Breast epithelium (tissue), 4 donors: ENCODE measurements at regions not wholly inside any gene's neighbourhood (a gene's known extent, or its start where the extent isn't known, plus 50 kb on each side); places are given as distances from the start of the nearest gene placed in this dataset.

ENCODE experiments used
- DNase-seq, 2 donors: peaks; one replicate each; pipeline ENCODE4 v3.0.0-alpha.2; 2019; ENCODE audit warnings: low spot score in 2 of 2
- H3K27ac ChIP-seq, 2 donors: fragments of 200-600 bp; sonication (generic) in 1 of 2; one replicate each; pipeline ENCODE4 v1.5.1; 2016 to 2019; ENCODE audit warnings: mild to moderate bottlenecking in 1 of 2
- H3K27me3 ChIP-seq, 2 donors: fragments of 200-600 bp; sonication (generic) in 1 of 2; one replicate each; pipeline versions ENCODE4 v1.5.1 to v1.6.0; 2017 to 2019; ENCODE audit warnings: control low read depth in 1 of 2, mild to moderate bottlenecking in 1 of 2
- H3K36me3 ChIP-seq: fragments of 200-600 bp; one replicate; pipeline ENCODE4 v1.5.1; 2019
- H3K4me1 ChIP-seq, 2 donors: fragments of 200-600 bp; sonication (generic); one replicate each; pipeline ENCODE4 v1.5.1; 2016 to 2019; ENCODE audit warnings: control low read depth in 1 of 2
- H3K4me3 ChIP-seq, 3 donors: fragments of 200-600 bp; sonication (generic); 1 replicate in 2 of 3; 2 replicates in 1 of 3; pipeline ENCODE4 v1.5.1; 2016 to 2019; ENCODE audit warnings: mild to moderate bottlenecking in 3 of 3, moderate library complexity in 2 of 3
- H3K9me3 ChIP-seq, 2 donors: fragments of 200-600 bp; sonication (generic) in 1 of 2; one replicate each; pipeline ENCODE4 v1.5.1; 2016 to 2019; ENCODE audit warnings: control low read depth in 1 of 2
- CTCF ChIP-seq, 3 donors: fragments of 450-650 bp; IDR thresholded peaks; one replicate each; pipeline ENCODE4 v1.5.1; 2016 to 2017; ENCODE audit warnings: antibody characterized with exemption in 3 of 3, mild to moderate bottlenecking in 3 of 3, moderate library complexity in 3 of 3
- POLR2A ChIP-seq: fragments of 450-650 bp; IDR thresholded peaks from one replicate; pipeline ENCODE4 v1.6.1; 2016; ENCODE audit warnings: antibody characterized with exemption, mild to moderate bottlenecking, moderate library complexity
- POLR2AphosphoS5 ChIP-seq, 3 donors: sonication (generic); formaldehyde crosslinking; IDR thresholded peaks; one replicate each; pipeline ENCODE4 v1.6.1; 2017; ENCODE audit warnings: antibody characterized with exemption in 3 of 3
- intact Hi-C: fragments of 100-400 bp; cut with DNase I; formaldehyde crosslinking; loops from one replicate; pipeline ENCODE4 v1.15.1; 2023; ENCODE audit warnings: low total_unique reads

- H3K36me3 ChIP-seq = no peaks in the 10 kb centered on the region
- no peaks in the 10 kb centered on the region for H3K27me3 ChIP-seq
- no peak for DNase-seq
- H3K4me1 ChIP-seq = no peaks in the 10 kb centered on the region
- TF ChIP-seq CTCF (IDR thresholded peaks at IDR 0.05) (no peak), POLR2AphosphoS5 (IDR thresholded peaks at IDR 0.05) (no peak), POLR2A (no peak)
- no peak overlapping the region for H3K27ac ChIP-seq
- intact Hi-C loops = no loop called here
- peaks cover 15 to 24% of the 10 kb centered on the region in 2 donors for H3K9me3 ChIP-seq
- H3K4me3 ChIP-seq = no peak overlapping the region
Observed at GRCh38 chr5:123681061-123681460, 169.1 kb downstream of the CSNK1G3 start.

GRCh38 chr5:123673107-123673506 lies 161.1 kb downstream of the CSNK1G3 start:
- intact Hi-C loops = no loop called here
- no peak for DNase-seq
- no peaks in the 10 kb centered on the region for H3K27me3 ChIP-seq
- no peak overlapping the region for H3K27ac ChIP-seq
- TF ChIP-seq POLR2AphosphoS5 (IDR thresholded peaks at IDR 0.05) (no peak), POLR2A (no peak), CTCF (IDR thresholded peaks at IDR 0.05) (no peak)
- H3K4me3 ChIP-seq = no peak overlapping the region
- no peaks in the 10 kb centered on the region for H3K9me3 ChIP-seq
- H3K36me3 ChIP-seq = no peaks in the 10 kb centered on the region
- no peaks in the 10 kb centered on the region for H3K4me1 ChIP-seq

- no peak overlapping the region for H3K27ac ChIP-seq
- no peaks in the 10 kb centered on the region for H3K27me3 ChIP-seq
- no peak for DNase-seq
- no peaks in the 10 kb centered on the region for H3K9me3 ChIP-seq
- H3K36me3 ChIP-seq = no peaks in the 10 kb centered on the region
- H3K4me3 ChIP-seq = no peak overlapping the region
- TF ChIP-seq CTCF (IDR thresholded peaks at IDR 0.05) (no peak), POLR2AphosphoS5 (IDR thresholded peaks at IDR 0.05) (no peak), POLR2A (no peak)
- H3K4me1 ChIP-seq = no peaks in the 10 kb centered on the region
- intact Hi-C loops = no loop called here
Observed at GRCh38 chr5:123671711-123672456, 159.9 kb downstream of the CSNK1G3 start.

- H3K4me1 ChIP-seq = no peaks in the 10 kb centered on the region
- no peak overlapping the region for H3K27ac ChIP-seq
- H3K9me3 ChIP-seq = no peaks in the 10 kb centered on the region
- no peaks in the 10 kb centered on the region for H3K36me3 ChIP-seq
- TF ChIP-seq POLR2A (no peak), CTCF (IDR thresholded peaks at IDR 0.05) (peak; percentile 64 to 83 (median 69))
- peak in 1 of 2 donors; percentile 30 for DNase-seq
- intact Hi-C loops = no loop called here
- no peaks in the 10 kb centered on the region for H3K27me3 ChIP-seq
- H3K4me3 ChIP-seq = no peak overlapping the region
Observed at GRCh38 chr5:123671042-123671441, 159.1 kb downstream of the CSNK1G3 start.
